ELR (cell line): ENCODE measurements at regions not wholly inside any gene's neighbourhood (a gene's known extent, or its start where the extent isn't known, plus 50 kb on each side); places are given as distances from the start of the nearest gene placed in this dataset.

Experiments used
- DNase-seq: peaks from one replicate; pipeline ENCODE4 v3.0.0-alpha.2; 2015; ENCODE audit warnings: low read depth

- DNase-seq, result no peak
These were observed 129.0 kb downstream of the ICE1 start for GRCh38 chr5:5551499-5551898.

GRCh38 chr5:5546408-5546807 lies 123.9 kb downstream of the ICE1 start:
- DNase-seq, result no peak

GRCh38 chr5:5544094-5544663 lies 121.7 kb downstream of the ICE1 start:
- no peak for DNase-seq

- no peak for DNase-seq
These were observed 120.2 kb downstream of the ICE1 start for GRCh38 chr5:5542654-5543053.

GRCh38 chr5:5540065-5540464 lies 117.6 kb downstream of the ICE1 start:
- no peak for DNase-seq
